ENCODE measurements at regions not wholly inside any gene's neighbourhood (a gene's known extent, or its start where the extent isn't known, plus 50 kb on each side); places are given as distances from the start of the nearest gene placed in this dataset.
"Not testable (repeated sequence)": the region's sequence is repeated elsewhere in the genome, so short reads cannot be mapped to it uniquely, and the experiment has no call there.

DNA sequence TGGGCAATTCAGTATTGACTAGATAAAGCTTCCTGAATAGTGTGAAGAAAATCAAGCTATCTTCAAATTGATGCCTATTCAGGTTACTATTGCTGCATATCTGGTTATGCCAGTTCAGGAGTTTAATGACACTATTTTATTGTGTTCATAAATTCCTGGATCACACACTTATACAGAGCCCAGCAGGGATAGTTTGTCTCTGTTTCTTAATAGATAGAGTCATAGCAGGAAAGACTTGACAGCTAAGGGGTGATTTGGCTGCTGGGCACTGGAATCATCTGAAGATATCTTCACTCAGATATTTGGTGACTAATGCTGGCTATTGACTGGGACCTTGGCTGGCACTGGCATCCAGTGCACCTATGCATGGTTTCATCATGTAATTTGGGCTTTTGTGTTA is 187.8 kb downstream of the PYDC2 start:
- peak; percentile 3 for DNase-seq

DNA sequence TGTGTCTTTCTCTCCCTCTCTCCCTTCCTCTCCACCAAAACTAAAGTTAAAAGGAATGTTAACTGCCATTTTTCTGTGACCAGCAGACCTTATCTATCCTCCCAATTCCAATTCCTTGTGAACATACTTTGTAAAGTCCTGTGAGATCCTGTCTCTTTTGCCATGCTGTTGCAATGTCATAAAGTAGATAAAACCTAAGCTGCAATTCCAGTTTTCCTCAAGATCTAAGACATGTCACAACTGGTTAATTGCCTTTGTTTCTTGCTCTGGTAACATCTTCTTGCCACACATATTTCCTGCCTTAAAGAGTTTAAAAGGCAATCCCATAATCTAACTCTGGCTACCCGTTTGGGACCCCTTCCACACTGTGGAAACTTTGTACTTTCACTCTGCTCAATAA is 188.7 kb downstream of the PYDC2 start:
- DNase-seq = no peak

DNA sequence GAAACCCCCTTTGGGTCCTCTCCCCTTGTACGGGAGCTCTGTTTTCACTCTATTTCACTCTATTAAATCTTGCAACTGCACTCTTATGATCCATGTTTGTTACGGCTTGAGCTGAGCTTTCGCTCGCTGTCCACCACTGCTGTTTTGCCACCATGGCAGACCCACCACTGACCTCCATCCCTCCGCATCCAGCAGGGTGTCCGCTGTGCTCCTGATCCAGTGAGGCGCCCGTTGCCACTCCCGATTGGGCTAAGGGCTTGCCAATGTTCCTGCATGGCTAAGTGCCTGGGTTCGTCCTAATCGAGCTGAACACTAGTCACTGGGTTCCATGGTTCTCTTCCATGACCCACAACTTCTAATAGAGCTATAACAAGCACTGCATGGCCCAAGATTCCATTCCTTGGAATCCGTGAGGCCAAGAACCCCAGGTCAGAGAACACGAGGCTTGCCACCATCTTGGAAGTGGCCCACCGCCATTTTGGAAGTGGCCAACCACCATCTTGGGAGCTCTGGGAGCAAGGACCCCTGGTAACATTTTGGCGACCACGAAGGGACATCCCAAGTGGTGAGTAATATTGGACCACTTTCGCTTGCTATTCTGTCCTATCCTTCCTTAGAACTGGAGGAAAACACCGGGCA is 197.9 kb downstream of the PYDC2 start:
- not testable (repeated sequence) for DNase-seq

DNA sequence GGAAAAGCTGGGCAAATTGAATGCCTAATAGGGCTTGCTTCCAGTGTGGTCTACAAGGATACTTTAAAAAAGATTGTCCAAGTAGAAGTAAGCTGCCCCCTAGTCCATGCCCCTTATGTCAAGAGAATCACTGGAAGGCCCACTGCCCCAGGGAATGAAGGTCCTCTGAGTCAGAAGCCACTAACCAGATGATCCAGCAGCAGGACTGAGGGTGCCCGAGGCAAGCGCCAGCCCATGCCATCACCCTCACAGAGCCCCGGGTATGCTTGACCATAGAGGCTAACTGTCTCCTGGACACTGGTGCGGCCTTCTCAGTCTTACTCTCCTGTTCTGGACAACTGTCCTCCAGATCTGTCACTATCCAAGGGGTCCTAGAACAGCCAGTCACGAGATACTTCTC is 201.2 kb downstream of the PYDC2 start:
- DNase-seq = not testable (repeated sequence)

DNA sequence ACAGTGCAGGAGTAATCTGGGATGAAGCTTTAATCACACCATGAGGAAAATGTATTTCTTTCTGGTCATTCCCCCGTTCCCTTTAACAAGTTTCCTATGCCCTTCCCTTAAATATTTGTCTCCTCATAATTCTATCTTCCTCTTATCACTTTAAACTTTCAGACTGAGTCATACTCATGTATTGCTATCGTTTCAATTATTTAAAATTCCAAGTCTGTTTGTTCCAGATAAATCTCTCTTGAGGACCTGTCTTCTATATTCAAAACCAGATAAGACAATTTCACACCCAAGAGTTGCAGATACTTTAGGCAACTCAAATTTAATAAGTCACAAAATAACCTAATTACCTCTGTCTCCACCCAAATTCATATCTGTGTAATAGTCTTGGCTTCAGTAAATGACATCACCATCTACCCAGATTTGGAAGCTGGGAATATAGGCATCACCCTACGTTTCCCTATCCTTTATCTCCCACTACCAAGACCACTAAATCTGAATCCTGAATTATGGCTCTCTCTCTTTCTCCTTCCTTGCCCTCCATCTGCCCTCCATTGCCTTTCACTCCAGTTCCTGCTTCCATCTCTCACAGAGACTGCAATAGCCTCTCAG is 220.1 kb downstream of the PYDC2 start:
- DNase-seq = peak; percentile 22

DNA sequence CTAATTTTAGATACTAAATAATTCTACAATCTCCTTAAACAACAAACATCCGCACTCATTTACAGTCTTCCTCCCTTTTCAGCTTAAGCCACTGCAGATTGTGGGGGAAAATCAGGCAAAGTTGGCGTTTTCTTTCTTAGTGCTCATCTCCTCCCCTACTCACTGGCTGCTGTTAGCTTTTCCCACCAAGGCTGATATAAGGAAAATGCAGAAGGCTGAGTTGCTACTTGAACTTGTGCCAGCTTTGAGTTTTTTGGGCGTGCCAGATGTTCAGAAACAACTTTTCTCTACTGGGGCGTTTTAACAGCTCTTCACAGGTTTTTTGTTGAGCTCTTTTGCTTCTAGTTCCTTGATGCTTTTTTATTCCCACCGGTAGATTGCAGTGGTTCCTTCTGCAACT is 222.0 kb downstream of the PYDC2 start:
- no peak for DNase-seq

DNA sequence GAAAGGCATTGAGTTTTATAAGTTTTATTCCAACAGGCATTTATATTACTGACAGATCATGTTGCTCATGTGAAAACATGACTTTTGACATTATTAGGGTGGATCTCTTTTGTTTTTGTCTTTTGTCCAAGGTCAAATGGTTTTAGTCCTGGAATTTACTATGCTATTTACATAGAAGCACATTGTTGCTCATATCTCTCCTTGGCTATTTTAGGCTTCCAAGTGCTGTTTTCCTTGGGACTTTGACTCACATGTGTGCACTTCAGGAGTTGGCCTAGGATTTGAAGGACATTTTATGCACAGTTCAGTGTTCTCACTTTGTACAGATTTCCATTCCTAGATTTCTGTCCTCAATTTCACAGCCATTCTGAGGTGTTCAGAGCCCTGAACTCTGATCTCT is 225.7 kb downstream of the PYDC2 start:
- no peak for DNase-seq

DNA sequence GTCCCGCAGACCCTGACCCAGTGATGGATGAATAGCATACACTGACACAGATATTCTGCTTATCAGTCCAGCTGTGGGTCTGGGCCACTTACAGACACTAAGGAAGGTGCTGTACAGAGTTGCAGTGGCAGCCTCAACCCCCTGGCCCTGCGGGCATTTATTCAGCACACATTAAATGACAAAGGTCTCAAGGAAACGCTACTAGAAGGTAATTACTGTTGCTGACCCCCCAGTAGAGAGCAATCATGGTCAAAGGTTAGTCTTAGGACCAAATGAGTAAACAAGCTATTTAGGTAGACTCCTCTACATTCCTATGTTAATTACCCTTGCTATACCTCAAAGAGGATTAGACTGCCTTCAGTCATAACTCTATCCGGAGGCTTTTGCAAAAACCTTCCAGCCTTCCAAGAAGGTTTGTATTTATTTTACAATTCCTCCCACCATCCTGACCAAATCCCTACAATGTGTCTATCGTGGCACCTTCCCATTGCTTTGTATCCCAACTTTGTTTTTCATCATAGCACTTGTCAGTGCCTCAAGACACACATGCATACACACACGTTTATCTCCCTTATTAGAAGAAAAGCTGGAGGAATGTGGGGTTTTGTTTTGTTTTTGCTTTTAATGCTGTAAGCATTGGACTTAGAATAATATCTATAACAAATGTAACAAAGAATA is 227.9 kb downstream of the PYDC2 start:
- DNase-seq = no peak

DNA sequence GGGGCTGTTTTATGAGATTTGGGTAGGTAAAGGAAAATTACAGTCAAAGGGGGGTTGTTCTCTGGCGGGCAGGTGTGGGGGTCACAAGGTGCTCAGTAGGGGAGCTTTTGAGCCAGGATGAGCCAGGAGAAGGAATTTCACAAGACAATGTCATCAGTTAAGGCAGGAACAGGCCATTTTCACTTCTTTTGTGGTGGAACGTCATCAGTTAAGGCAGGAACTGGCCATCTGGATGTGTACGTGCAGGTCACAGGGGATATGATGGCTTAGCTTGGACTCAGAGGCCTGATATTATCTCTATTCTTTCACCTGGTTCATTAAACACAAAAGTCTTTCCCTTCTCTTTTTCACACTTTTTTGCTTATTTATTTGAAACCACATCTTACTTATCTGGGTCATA is 230.2 kb downstream of the PYDC2 start:
- not testable (repeated sequence) for DNase-seq

DNA sequence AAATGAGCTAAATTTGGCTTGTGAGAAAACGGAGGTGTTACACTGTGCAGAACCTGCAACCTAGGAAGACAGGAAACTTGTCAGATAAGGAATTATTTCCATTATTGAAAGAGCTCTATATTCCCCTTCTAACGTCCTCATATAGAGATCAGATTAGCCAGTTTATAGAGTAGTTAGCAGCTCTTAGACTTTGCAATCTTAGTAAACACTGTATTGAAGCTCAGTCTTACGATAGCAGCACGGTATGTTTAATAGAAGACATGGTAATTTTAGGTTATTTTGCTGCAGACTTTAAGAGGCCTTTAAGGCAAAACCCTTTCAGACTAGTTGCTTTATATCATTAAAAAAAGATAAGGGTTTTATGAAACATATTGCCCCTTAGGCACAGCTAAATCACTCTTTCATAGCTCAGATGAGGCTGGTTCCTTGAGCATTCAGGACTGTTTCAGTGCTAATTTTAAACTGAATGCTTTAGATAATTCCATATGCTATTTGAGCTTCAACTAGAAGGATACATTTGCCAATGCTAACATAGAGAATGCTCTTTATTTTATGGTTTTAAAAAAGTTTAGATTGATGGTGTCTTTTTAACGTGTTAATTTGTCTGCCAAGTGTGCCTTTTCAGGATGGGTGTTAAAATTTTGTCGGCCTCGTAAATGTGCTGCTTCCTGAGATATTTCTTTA is 234.3 kb downstream of the PYDC2 start:
- no peak for DNase-seq

DNA sequence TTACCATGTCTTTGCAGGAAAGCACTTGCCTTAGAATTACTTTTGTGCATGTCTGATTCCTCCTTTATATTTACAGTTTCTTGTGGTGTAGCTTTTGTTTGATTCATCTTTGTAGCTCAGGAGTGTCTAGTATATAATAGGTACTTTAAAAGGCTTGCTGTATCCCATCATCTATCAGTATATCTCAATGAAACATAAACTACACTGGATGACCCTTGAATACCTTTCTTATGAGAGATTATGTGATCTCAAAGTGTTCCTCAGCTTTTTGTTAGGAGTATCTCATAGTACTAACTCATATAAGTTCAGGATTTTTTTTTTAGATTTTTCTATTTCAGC is 234.8 kb downstream of the PYDC2 start:
- no peak for DNase-seq

DNA sequence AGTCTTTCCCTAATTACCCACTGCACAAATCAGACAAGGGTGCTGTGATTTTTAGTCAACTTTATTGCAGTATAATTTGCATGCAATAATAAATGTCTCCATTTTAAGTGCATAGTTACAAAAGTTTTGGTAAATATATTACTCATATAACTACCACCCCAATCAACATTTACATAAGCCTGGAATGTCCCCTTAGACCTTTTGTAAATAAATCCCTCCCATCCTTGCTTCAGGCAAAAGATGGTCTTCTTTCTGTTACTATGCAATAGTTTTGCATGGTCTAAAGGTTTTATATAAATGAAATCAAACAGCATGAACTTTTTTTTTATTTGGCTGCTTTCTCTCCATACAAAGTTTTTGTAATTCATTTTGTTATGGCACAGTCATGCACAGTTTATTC is 235.4 kb downstream of the PYDC2 start:
- DNase-seq = no peak

DNA sequence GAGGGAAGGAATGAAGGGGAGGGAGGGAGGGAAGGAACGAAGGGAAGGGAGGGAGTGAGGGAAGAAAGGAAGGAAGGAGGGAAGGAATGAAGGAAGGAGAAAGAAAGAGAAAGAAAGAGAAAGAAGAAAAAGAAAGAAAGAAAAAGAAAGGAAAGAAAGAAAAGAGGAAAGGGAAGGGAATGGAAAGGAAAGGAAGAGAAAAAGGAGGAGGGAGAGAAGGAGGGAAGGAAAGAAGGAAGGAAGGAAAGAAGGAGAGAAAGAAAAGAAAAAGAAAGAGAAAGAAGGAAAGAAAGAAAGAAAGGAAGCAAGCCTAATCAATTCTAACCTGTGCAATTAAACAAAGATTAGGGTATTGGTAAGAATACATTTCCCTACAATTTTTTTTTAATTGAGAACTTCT is 238.6 kb downstream of the PYDC2 start:
- DNase-seq = no peak

DNA sequence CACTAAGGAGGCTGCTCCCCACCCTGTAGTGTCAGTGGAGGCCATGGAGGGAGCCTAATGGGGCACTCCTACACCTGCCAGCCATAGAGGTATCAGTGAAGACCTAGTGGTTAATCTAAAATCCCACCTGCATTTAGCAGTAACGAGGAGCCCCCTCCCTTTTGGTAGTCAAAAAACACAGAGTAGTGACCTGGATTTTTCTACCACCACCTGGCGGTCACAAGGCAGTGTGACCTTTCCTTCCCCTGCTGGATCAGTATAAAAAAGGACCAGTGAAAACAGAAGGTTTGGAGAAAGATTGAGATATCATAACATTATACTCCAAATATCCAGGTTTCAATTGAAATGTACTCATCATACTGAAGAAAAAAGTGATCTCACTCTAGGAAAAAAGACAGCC is 241.2 kb downstream of the PYDC2 start:
- no peak for DNase-seq

DNA sequence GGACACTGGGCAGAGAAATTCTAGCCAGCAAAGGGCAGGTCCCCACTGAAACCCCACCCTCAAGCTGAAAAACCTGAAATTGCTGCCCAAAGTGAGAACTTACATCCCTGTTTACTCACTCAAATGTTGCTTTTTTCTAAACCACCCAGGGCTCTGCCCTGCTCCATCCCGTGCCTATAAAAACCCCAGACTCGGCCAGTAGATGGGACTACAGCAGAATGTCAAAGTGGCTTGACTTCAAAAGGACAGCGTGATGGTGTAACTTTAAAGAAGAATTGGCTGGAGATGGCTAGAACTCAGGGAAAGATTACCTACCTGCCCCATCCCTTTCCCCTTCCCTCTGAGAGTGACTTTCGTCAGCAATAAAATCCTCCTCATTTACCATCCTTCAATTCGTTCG is 246.9 kb downstream of the PYDC2 start:
- no peak for DNase-seq

DNA sequence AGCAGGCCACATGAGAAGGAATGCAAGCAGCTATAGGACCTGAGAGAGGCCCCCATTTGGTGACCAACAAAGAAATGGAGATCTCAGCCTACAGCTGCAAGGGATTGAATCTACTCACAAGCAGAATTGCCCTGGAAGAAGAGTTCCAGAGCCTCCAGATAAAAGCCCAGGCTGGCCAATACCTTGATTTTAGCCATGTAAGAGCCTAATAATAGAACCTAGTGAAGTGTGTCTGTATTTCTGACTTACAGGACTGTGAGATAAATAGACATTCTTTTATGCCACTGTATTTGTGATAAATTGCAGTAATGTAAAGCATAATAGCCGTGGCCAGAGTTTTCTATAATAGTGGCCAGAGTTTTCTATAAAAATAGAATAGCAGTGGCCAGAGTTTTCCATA is 254.6 kb downstream of the PYDC2 start:
- no peak for DNase-seq

DNA sequence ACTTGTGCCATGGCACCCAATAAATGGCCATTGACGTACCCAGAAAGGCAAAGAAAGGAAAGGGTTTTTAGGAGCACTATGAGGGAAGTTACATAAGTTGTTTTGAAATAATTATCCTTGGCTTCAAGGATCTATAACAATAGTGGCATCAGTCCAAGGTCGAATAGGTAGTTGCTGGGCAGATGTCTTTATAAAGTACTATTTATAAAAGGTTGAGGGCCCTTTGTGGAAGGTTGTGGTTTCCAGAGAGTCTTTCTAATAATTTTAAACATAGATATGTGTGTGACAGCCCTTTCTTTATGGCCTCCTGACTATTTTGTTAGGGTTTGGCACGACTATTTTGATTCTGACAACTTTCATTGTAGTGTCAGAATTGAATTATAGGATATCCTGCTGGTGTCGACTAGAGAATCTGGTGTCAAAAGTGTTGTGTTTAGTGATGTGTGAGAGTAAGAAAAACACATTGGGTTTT is 260.5 kb downstream of the PYDC2 start:
- DNase-seq = no peak

DNA sequence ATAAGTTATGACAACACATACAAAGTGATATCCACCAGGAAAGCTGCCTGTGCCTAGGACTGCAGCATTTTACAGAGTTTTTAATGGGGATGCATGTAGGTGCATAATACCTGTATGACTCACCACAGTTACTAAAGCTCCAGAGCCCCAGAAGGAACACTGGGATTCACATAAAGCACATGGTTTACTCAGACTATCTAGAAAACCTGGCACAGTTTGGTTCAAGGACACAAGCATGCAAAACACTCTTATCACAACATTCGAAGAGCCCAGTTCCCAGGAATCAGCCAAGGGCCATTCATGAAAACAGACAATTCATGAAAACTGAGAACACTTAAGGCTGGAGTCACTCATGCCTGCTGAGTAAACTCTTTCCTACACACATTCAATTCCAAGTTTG is 261.0 kb downstream of the PYDC2 start:
- no peak for DNase-seq

DNA sequence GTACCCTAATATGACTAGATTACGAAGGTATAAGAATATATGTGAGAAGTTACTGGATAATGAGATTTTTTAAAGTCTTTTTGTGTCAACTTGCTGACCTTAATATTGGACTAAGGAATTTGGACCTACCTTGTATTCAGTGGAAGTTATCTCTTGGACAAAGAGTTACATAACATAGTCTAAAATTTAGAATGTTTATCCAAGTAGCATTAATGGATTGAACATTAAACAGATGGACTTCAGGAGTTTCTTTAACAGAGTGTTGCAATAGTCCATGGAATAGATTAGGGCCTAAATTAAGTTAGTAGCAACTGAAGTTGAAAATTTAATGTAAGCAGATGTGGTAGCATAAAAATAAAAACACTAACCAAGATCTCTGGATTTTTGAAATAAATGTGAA is 266.4 kb downstream of the PYDC2 start:
- no peak for DNase-seq

DNA sequence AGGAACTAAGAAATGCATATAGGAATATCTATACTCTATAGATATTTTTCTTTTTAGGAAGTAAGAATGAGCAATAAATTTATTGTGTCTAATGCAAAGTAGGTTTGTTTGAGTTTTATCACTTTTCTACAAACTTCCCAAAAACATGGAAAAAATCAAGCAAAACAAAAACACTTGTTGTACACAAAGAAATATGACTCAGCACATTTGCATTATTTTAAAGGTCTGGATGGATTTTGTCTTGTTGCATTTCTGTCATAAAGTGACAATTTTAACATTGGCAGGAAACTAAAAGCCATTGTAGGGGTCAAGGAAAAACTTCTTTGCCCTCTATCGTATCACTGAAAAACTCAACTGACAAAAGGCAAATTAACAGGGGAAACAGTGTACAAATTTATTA is 267.2 kb downstream of the PYDC2 start:
- DNase-seq = no peak

DNA sequence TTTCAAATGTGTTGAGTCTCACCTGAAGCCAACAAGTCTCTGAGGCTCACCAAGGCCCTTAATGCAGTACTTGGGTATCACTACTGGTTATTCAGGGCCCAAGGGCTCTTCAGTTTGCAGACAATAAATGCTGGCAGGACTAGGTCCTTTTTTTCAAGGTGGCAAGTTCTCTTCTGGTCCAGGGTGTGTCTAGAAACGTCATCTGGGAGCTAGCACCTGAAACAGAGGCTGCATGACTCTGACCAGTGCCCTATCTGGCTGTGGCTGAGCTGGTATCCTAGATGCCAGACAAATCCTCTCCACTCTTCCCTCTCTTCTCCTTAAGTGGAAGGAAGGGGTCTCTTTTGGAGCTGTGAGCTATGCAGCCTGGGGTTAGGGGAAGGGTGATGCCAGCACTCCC is 276.8 kb downstream of the PYDC2 start:
- no peak for DNase-seq

DNA sequence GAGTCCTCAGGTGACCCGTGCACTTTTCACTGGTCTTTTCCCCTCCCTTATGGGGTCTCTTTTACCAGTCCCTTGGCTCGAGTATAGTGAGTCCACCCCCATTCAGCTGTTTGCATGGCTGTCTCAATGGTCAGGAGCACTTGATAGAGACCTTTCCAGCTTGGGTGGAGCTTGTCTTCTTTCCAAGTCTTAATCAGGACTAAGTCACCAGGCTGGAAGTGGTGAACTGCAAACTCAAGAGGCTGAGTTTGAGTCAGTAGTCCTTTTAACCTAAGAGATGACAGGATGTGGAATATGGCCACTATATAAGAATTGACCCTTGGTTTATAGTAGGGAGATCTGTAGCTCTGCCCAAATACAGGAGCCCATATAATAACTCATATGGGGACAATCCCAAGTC is 279.7 kb downstream of the PYDC2 start:
- DNase-seq = peak; percentile 32

DNA sequence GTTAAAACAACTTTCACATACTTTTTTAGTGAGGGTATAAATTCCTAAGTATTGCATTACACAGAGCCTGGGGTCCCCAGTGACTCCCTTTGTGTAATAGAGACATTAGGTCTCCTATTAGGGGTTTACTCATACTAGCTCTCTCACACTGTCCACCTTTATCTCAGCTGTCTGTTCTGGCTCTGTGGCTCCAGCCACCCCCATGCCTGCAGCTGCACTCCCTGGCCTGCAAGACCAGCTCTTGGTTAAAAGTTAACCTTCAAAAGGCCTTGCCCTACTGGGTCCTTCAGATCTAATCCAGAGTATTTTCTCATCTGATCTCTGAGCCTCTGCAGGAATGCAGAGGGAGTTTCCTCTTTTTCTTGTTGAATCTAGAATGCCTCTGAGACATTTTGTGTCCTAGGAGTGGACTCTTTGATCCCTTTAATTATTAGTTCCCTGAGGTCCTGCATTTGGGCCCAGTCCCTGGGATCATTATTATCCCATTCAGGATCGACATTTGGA is 280.9 kb downstream of the PYDC2 start:
- peak; percentile 82 for DNase-seq

DNA sequence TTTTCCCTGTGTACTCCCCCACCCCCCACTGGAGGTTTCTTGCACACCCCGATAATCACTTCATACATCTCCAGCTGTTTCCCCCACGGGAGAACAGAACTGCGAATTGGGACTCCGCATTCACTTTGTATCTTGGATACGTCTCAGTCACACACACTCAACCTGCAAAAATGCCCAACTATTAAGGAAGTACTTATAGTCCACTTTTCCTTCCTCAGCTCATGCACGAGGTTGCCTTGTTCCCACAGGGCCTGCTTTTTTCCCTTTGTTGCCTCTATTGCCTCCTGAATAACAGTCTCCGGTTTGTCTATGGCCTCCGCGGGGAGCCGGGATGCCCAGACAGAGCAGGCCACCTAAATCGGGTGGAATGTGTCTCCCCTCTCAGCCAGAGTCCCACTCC is 282.3 kb downstream of the PYDC2 start:
- no peak for DNase-seq

Measured in NCI-H226 (cell line).